Calu3 (cell line): ENCODE measurements at regions not wholly inside any gene's neighbourhood (a gene's known extent, or its start where the extent isn't known, plus 50 kb on each side); places are given as distances from the start of the nearest gene placed in this dataset.
"Not testable (repeated sequence)": the region's sequence is repeated elsewhere in the genome, so short reads cannot be mapped to it uniquely, and the experiment has no call there.

Experiments used
- BruUV-seq: library from RNA; stranded (reverse); fragments of 400-500 nt; replicated peaks from 2 replicates; lab custom pipeline; 2021; lab: Mats Ljungman, UMichigan
- CTCF ChIA-PET: fragments of 300-600 bp; sonication (Branson Sonifier 250); formaldehyde crosslinking; loops from one replicate; lab custom pipeline; 2022; ENCODE audit warnings: antibody characterized with exemption; lab: Charles Lee
- DNase-seq: peaks from one replicate; pipeline ENCODE4 v3.0.0; 2022
- H3K27ac Mint-ChIP-seq: one replicate; pipeline ENCODE4 v1.8.0; 2022; ENCODE audit warnings: mixed read lengths; ENCODE audit not compliant: unreplicated experiment
- H3K27me3 Mint-ChIP-seq: one replicate; pipeline ENCODE4 v1.8.0; 2022; ENCODE audit warnings: mixed read lengths; ENCODE audit not compliant: unreplicated experiment
- H3K36me3 Mint-ChIP-seq: one replicate; pipeline ENCODE4 v1.8.0; 2022; ENCODE audit warnings: mild to moderate bottlenecking, moderate library complexity, mixed read lengths; ENCODE audit not compliant: insufficient read depth, unreplicated experiment
- H3K4me1 Mint-ChIP-seq: one replicate; pipeline ENCODE4 v1.8.0; 2022; ENCODE audit warnings: mild to moderate bottlenecking, low read depth, mixed read lengths; ENCODE audit not compliant: unreplicated experiment
- H3K4me3 Mint-ChIP-seq: one replicate; pipeline ENCODE4 v1.8.0; 2022; ENCODE audit warnings: mild to moderate bottlenecking, low read depth, moderate library complexity, mixed read lengths; ENCODE audit not compliant: unreplicated experiment
- H3K9me3 Mint-ChIP-seq: one replicate; pipeline ENCODE4 v1.8.0; 2022; ENCODE audit warnings: low read depth, mixed read lengths; ENCODE audit not compliant: unreplicated experiment
- intact Hi-C: fragments of 100-400 bp; cut with micrococcal nuclease; formaldehyde crosslinking; loops from one replicate; pipeline ENCODE4 v1.10.0; 2022; ENCODE audit not compliant: unreplicated experiment
- TF ChIP-seq, protein P1 (sequence below): fragments of 200-600 bp; IDR thresholded peaks from one replicate; pipeline ENCODE4 v1.8.0; 2022; ENCODE audit warnings: antibody characterized with exemption; ENCODE audit not compliant: unreplicated experiment

DNA sequence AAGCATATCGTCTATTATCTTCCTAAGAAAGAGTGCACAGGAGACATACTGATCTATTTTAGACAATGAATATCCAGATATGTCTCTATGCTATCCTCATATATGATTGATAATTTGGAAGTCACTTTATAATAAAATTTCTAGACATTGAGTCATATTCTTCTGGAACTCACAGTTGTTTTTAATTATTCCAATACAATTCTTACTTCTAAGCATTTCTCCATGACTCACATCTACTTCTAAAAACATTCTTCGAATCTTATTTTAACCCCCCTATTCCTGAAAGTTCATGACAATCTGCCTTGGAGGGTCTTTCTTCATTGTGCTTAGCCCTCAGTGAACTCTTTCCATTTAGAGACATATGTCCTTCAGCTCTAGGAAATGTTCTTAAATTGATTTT is 368.1 kb downstream of the MDFIC start:
- intact Hi-C loops: no loop called here
- CTCF ChIA-PET: no interaction called here
- no peaks in the 10 kb centered on the region for H3K36me3 Mint-ChIP-seq
- TF ChIP-seq, protein P1, sequence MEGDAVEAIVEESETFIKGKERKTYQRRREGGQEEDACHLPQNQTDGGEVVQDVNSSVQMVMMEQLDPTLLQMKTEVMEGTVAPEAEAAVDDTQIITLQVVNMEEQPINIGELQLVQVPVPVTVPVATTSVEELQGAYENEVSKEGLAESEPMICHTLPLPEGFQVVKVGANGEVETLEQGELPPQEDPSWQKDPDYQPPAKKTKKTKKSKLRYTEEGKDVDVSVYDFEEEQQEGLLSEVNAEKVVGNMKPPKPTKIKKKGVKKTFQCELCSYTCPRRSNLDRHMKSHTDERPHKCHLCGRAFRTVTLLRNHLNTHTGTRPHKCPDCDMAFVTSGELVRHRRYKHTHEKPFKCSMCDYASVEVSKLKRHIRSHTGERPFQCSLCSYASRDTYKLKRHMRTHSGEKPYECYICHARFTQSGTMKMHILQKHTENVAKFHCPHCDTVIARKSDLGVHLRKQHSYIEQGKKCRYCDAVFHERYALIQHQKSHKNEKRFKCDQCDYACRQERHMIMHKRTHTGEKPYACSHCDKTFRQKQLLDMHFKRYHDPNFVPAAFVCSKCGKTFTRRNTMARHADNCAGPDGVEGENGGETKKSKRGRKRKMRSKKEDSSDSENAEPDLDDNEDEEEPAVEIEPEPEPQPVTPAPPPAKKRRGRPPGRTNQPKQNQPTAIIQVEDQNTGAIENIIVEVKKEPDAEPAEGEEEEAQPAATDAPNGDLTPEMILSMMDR: no peak
- H3K27me3 Mint-ChIP-seq: no peaks in the 10 kb centered on the region
- no TSS peak for BruUV-seq
- no peak overlapping the region for H3K27ac Mint-ChIP-seq
- peaks cover 3% of the 10 kb centered on the region for H3K9me3 Mint-ChIP-seq
- H3K4me3 Mint-ChIP-seq: no peak overlapping the region
- no peak for DNase-seq
- no peaks in the 10 kb centered on the region for H3K4me1 Mint-ChIP-seq

DNA sequence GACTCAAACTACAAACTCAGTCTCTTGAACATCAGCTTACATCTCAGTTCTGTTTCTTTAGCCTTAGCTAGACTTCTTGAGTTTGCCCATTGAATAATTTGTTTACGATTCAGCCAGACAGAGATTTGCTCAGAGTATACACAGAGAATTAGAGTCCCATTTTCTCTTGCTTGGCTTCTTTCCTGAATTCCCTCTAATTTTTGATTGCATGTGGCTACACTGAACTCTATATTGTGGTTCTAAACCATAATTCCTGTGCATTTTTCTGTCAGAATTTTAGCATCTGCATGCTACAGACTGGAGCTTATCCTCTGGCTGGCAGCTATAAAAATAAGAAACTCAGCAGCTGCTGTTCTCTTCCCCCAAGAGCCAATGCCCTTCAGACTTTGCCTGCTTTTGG is 354.9 kb downstream of the MDFIC start:
- CTCF ChIA-PET: no interaction called here
- no TSS peak for BruUV-seq
- no peak for DNase-seq
- Mint-ChIP-seq H3K36me3 (no peaks in the 10 kb centered on the region), H3K4me3 (no peak overlapping the region), H3K4me1 (no peaks in the 10 kb centered on the region), H3K9me3 (peaks cover 4% of the 10 kb centered on the region), H3K27ac (no peak overlapping the region), H3K27me3 (no peaks in the 10 kb centered on the region)
- TF ChIP-seq, protein P1: no peak
- intact Hi-C loops: no loop called here

DNA sequence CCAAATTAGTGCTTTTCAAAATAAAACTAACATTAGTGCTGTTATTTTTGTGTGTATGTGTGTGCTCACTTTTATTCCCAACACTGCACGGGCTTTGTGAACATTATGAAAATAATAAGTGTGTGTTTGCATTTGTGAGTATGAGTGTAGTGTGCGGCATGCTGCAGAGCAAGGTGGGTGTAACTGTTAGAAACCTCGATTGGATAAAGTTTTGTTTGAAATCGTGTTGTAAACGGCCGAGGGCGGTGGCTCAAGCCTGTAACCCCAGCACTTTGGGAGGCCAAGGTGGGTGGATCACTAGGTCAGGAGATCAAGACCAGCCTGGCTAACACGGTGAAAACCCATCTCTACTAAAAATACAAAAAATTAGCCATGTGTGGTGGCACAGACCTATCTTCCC is 352.0 kb downstream of the MDFIC start:
- BruUV-seq, H3K4me3 Mint-ChIP-seq, H3K9me3 Mint-ChIP-seq, H3K27ac Mint-ChIP-seq, H3K4me1 Mint-ChIP-seq, intact Hi-C loops, H3K27me3 Mint-ChIP-seq, H3K36me3 Mint-ChIP-seq, DNase-seq: not testable (repeated sequence)
- CTCF ChIA-PET: interaction anchor here (0.7 kb wide), 1 partner anchor 138 kb away, joined by 4 read pairs; no protein-coding TSS in a partner anchor

DNA sequence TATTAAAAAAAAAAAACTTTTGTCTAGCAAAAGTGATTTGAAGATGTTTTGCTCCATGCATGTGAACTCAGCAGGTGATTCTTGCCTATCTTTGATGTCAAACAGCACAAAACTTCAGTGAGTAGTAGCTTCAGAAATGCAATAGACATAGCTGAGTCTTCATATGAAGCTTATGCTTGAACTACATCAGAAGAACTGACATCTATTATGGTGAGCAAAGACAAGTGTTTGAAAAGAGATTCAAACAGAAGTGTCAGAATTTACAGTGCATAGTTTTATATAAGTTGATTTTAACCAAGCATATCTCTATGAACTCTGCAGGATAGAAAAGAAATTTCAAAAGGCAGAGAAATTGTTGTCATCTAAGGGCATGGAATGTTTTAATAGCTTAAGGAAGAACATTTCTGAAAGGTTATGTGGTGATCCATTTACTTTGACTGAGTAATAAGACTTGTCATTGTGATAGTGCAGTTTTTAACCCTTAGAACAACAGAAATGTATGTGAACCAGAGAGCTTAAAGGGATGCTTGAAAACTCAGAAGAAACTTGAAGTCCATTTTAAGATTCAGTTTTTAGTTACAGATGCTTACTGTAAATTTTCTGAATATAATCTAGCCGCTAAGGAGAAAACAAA is 351.4 kb downstream of the MDFIC start:
- DNase-seq: no peak
- intact Hi-C loops: no loop called here
- Mint-ChIP-seq H3K36me3 (no peaks in the 10 kb centered on the region), H3K4me3 (no peak overlapping the region), H3K27ac (no peak overlapping the region), H3K27me3 (no peaks in the 10 kb centered on the region), H3K9me3 (peaks cover 4% of the 10 kb centered on the region), H3K4me1 (no peaks in the 10 kb centered on the region)
- BruUV-seq: no TSS peak
- CTCF ChIA-PET: no interaction called here
- TF ChIP-seq, protein P1: no peak
